ENCODE measurements at regions not wholly inside any gene's neighbourhood (a gene's known extent, or its start where the extent isn't known, plus 50 kb on each side); places are given as distances from the start of the nearest gene placed in this dataset.

DNA sequence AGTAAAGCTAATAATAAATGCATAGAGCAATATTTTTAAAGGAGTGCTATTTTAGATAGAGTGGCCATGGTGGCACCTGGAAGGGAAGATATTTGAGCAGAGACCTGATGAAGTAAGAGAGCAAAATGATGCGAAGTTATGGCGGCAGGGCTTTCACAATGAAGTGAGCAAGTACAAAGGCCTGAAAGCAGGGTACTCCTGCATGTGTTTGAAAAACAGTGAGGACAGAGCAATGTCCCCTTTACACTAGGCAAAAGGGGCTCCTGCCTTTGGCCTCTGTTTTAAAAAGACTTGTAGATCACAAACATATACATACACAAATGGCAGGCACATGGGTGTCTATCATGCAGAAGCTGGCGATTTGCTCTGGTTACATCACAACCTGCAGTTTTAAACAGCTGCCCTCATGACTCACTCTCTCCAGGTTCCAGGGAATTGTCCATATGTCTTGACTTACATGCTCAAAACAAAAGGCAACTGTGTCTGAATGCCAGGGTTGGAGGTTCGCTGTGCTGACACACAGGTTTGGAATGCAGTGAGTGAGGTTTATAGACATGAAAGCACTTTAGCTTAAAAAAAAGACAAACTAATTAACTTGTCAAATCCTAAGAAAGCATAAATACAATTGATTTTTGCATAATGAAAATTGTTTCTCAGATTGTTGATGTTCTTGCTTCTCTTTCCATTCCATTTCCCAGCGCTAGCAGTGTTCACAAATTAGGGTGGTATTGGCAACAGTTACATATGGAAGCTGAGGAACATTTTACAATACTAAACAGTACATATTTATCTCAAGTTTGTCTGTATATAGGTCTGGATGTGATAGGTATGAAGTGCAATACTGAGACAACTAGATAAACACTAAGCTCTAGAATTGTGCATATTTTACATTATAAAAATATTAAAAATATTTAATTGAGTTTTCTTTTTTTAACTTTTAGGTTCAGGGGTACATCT lies 313.9 kb downstream of the BARHL2 start:
- peak in 1 of 2 experiments; percentile 8 for DNase-seq

GRCh38 chr1:90400131-90400530 lies 317.0 kb downstream of the BARHL2 start:
- no peak for DNase-seq

- no peak for DNase-seq
Observed at GRCh38 chr1:90396917-90397316, 320.2 kb downstream of the BARHL2 start.

GRCh38 chr1:90394247-90394646 lies 322.9 kb downstream of the BARHL2 start:
- no peak for DNase-seq

DNA sequence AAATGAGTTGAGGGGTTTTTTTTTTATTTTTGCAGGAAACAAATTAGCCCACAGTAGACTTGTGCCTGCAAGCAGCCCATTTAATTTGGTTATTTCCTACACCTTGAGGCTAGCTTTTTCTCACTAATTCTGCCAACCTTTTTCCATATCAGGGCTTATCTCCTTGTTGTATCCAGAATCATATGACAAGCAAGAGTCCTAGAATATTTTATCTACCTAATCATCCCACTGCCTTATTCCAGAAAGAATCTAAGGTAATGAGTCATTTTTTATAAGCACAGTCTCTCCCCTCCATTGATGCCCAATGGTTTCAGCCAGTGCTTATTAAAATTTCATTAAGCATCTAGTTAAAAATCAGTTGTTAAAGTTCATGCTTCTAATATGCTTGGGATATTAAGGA lies 324.1 kb downstream of the BARHL2 start:
- no peak for DNase-seq

GRCh38 chr1:90391126-90391525 lies 326.0 kb downstream of the BARHL2 start:
- DNase-seq, result no peak

DNA sequence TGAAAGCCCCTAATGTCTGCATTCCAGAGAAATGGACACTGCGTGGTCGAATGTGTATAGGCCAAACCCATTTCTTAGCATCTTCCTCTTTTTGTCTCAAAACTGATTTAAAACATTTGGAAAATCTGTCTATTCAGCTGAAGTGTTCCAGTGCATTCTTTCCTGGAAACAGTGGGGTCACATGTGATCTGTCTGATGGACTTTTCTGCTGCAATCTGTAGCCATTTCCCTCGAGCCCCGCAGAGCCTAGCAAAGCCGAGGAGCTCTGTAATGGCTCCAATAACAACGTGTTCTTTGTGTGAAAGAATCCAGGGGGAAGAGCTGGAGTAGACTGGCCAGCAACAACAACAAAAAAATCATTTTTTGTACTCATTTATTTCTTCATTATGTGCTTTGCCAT lies 329.3 kb downstream of the BARHL2 start:
- no peak for DNase-seq

- DNase-seq, result no peak
Observed at GRCh38 chr1:90386899-90387720, 330.0 kb downstream of the BARHL2 start.

GRCh38 chr1:90384193-90384592 lies 332.9 kb downstream of the BARHL2 start:
- DNase-seq, result no peak

GRCh38 chr1:90382161-90382560 lies 334.9 kb downstream of the BARHL2 start:
- no peak for DNase-seq

- DNase-seq, result peak in 1 of 2 experiments; percentile 0
Observed at GRCh38 chr1:90381598-90381997, 335.5 kb downstream of the BARHL2 start.

GRCh38 chr1:90371448-90371813 lies 345.7 kb downstream of the BARHL2 start:
- no peak for DNase-seq

- no peak for DNase-seq
Observed at GRCh38 chr1:90370686-90371447, 346.2 kb downstream of the BARHL2 start.

DNA sequence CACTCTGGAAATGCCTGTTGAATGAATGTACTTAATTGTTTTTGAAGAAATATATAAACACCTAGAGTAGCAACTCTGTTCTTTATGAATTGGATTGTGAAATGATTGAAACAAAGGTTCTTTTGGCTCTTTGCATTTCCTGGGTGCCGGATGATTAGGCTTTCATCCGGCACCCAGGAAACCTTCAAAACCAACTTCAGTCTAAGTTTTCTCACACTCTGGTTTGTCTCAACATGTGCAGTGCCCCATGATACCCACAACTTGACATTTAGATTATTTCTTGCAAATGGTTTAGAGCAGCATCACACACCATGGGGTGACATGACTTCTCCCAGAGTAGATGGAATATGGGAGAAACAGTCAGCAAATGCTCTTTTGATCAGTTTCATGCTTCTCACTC lies 354.9 kb downstream of the BARHL2 start:
- no peak for DNase-seq

- no peak for DNase-seq
Observed at GRCh38 chr1:90361026-90361425, 356.1 kb downstream of the BARHL2 start.

DNA sequence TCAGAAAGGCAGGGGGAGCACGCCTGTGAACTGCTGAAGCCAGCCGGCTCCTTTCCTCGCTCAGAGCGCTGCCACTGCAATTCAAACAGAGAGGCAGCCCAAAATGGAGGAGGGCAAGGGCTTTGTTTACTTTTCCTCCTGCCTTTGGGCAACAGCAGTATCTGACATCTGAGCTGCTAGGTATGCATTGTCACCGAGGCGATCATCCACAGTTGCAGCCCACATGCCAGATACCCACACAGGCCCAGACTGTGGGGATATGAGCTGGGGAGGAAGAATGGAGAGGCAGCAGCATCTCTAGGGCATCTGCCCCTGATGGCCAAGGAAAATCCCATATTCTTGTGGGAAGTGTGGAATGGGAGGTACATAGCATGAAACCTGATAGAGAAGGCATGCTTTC lies 357.1 kb downstream of the BARHL2 start:
- DNase-seq, result no peak

- no peak for DNase-seq
Observed at GRCh38 chr1:90358448-90358847, 358.7 kb downstream of the BARHL2 start.

DNA sequence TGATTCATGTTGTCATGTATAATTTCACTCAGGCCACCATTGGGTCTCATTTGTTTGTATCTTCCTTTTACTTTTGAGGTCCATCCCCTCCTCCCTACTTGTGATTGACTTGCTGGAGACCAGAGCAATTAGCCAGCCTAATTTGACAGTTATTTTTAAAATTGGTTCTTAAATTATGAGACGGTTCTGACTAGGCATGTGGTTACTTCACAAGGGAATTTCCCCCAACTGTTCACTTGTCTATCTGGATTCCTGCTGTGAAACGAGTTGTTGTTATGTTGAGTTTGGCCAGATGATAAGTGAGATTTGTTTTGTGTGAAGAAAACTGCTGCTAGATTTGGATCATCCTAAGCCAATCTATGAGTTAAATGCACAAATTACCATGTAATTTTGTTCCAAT lies 359.1 kb downstream of the BARHL2 start:
- no peak for DNase-seq

DNA sequence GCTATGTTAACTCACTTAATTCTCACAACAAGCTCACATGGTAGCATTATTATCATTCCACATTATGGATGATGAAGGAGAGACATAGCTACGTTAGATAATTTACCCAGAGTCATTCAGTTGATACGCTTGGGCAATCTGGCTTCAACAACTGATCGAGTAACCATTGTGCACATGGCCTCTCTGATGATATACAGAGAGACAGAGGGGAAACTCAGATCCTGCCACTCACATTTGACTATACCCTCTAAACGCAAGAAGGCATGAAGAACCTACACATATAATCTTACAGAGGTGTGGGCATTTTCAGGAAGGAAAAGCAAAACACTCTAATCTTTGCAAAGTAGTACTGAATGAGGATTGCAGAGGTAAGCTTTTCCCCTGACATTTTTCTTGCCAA lies 360.1 kb downstream of the BARHL2 start:
- no peak for DNase-seq

- no peak for DNase-seq
Observed at GRCh38 chr1:90356101-90356500, 361.0 kb downstream of the BARHL2 start.

DNA sequence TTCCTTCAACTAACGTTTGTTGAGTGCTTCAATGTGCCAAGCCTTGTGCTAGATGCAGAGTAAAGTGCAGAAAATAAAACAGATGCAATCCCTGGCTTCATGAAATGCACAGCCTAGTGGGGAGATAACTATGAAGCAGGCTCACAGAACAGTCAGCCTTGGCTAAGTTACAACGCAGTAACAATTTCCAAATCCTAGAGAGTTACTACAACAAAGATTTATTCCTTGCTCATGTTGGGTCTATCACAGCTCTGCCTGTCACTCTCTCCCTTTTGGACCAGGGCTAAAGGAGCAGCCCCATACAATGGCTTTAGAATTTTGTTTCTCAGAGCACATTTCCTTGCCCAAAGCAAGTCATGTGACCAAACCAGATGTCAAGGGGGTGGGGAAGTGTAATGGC lies 359.8 kb downstream of the ZNF326 start:
- DNase-seq, result no peak

GRCh38 chr1:90351019-90351418 lies 356.1 kb downstream of the ZNF326 start:
- DNase-seq, result no peak

DNA sequence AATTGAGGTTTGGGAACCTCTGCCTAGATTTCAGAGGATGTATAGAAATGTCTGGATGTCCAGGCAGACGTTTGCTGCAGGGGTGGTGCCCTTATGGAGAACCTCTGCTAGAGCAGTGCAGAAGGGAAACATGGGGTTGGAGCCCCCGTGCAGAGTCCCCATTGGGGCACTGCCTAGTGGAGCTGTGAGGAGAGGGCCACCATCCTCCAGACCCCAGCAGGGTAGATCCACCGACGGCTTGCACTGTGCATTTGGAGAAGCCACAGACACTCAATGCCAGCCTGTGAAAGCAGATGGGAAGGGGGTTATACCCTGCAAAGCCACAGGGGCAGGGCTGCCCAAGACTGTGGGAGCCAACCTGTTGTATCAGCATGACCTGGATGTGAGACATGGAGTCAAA lies 354.6 kb downstream of the ZNF326 start:
- no peak for DNase-seq

All from NCI-H2081 (cell line).